ENCODE measurements at regions not wholly inside any gene's neighbourhood (a gene's known extent, or its start where the extent isn't known, plus 50 kb on each side); places are given as distances from the start of the nearest gene placed in this dataset.

DNA sequence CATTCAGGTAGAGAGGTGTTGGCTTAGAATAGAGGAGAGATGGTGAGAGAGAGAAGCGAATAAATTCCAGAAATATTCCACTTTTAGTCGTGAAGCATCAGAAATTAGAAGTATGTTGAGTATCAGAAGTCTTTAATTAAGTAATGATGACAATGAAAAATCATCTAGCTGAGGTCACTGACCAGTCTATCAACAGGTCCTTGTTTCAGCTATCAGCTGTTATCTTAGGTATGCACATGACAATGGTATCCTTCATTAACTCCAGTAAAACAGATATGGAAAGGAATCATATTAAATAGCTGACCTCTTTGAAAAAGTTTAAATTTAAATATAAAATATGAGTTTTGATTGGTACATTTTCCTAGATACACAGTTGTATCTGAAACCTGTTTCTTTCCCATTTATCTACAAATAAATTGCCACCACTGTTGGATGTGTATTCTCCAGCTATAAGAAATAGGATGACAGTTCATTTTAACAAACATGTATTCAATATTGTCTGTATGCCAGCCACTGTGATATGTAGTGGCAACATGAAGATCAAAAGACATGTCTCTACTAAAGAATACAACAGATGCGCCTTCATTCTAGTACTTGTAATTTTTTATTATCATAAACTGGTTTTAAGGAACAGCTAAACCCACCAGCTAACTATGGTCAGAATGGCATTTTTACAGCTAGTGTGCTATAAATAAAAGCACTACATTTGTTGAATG lies 424.2 kb upstream of the DCN start:
- TF ChIP-seq, protein P1, sequence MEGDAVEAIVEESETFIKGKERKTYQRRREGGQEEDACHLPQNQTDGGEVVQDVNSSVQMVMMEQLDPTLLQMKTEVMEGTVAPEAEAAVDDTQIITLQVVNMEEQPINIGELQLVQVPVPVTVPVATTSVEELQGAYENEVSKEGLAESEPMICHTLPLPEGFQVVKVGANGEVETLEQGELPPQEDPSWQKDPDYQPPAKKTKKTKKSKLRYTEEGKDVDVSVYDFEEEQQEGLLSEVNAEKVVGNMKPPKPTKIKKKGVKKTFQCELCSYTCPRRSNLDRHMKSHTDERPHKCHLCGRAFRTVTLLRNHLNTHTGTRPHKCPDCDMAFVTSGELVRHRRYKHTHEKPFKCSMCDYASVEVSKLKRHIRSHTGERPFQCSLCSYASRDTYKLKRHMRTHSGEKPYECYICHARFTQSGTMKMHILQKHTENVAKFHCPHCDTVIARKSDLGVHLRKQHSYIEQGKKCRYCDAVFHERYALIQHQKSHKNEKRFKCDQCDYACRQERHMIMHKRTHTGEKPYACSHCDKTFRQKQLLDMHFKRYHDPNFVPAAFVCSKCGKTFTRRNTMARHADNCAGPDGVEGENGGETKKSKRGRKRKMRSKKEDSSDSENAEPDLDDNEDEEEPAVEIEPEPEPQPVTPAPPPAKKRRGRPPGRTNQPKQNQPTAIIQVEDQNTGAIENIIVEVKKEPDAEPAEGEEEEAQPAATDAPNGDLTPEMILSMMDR (IDR thresholded peaks at IDR 0.05) = no peak
- H3K4me3 ChIP-seq = no peak overlapping the region
- H3K36me3 ChIP-seq = no peaks in the 10 kb centered on the region
- no peaks in the 10 kb centered on the region for H3K27me3 ChIP-seq
- peaks cover 0 to 12% of the 10 kb centered on the region in 2 donors for H3K4me1 ChIP-seq
- no peak overlapping the region for H3K27ac ChIP-seq
- DNase-seq (ENCODE audit: low spot score) = no peak
- no peaks in the 10 kb centered on the region for H3K9me3 ChIP-seq

DNA sequence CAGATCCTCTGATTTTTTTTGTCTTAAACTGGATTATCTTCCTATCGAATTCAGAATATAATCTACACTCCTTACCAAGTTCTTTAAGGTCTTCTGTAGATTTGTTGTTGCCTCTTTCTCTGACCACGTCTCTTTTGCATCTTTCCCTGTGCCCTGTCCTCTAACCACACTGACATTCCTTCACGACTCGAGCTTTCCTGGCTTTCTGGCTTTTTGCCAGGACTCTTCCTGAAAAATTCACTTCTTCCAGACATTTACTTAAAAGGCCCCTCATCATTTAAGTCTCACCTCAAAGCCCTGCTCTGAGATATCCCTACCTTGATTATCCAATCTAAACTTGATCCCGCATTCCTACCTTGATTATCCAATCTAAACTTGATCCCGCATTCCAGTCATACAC lies 422.3 kb upstream of the DCN start:
- TF ChIP-seq, protein P1 (IDR thresholded peaks at IDR 0.05) = no peak
- no peak overlapping the region for H3K4me3 ChIP-seq
- no peaks in the 10 kb centered on the region for H3K9me3 ChIP-seq
- no peak overlapping the region for H3K27ac ChIP-seq
- H3K4me1 ChIP-seq = peaks cover 0 to 12% of the 10 kb centered on the region in 2 donors
- no peak for DNase-seq (ENCODE audit: low spot score)
- no peaks in the 10 kb centered on the region for H3K27me3 ChIP-seq
- no peaks in the 10 kb centered on the region for H3K36me3 ChIP-seq

DNA sequence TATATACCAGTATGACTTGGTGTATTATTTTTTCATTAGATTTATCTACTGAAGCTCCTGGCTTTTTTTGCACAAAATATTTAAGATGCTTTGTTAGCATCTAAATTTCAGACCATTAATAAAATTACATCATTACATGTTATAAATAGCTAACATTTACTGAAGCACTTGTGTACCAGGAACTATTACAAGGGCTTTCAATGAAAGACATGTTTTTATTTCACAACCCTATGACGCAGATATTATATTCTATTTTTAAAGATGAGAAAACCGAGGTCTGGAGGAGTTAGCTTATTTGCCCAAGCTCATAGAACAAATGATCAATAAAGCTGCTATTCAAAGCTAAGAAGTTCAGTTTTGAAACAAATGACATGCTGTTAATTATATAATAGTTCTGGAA lies 420.4 kb upstream of the DCN start:
- no peaks in the 10 kb centered on the region for H3K27me3 ChIP-seq
- no peak overlapping the region for H3K27ac ChIP-seq
- DNase-seq (ENCODE audit: low spot score) = no peak
- no peaks in the 10 kb centered on the region for H3K36me3 ChIP-seq
- H3K4me3 ChIP-seq = no peak overlapping the region
- no peaks in the 10 kb centered on the region for H3K9me3 ChIP-seq
- H3K4me1 ChIP-seq = peaks cover 0 to 12% of the 10 kb centered on the region in 2 donors
- TF ChIP-seq, protein P1 (IDR thresholded peaks at IDR 0.05) = no peak

DNA sequence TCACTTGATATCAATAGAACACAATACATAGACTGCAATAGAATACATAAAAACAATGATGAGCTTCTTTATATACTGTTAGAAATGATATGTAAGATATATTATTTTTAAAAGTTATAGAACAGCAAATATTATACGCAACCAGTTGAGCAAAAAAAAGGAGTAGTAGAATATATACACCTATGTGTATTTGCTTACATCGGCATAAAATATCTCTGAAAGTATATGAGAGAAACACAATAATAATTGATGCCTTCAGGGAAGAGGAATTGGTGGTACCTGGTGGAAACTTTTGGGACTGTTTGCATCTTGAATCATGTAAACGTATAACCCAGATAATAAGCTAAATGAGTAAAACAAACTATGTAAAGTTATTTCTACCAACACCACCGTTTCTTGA lies 418.4 kb upstream of the DCN start:
- H3K36me3 ChIP-seq = no peaks in the 10 kb centered on the region
- no peaks in the 10 kb centered on the region for H3K9me3 ChIP-seq
- DNase-seq (ENCODE audit: low spot score) = no peak
- H3K27me3 ChIP-seq = no peaks in the 10 kb centered on the region
- no peak overlapping the region for H3K4me3 ChIP-seq
- no peak overlapping the region for H3K27ac ChIP-seq
- H3K4me1 ChIP-seq = peaks cover 0 to 8% of the 10 kb centered on the region in 2 donors
- TF ChIP-seq, protein P1 (IDR thresholded peaks at IDR 0.05) = no peak

DNA sequence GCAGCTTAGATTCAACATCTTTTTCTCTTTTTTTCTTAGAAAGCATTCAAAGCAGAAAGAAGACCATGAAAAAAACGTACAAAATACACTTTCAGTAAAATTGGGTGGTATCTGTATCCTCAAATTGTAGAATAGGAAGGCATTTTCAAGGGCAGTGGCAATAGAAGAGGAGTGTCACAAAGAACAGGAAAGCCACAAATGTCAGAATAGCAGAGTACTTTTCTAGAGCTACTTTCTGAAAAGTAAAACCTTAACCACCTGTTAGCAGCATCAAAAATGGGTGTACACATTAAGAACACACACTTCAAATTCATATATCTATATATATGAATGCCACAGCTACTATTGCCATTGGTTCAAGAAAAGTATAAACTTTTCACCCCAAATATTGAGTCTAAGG lies 412.1 kb upstream of the DCN start:
- Histone ChIP-seq H3K27ac (no peak overlapping the region), H3K4me3 (no peak overlapping the region)
- no peak for DNase-seq (ENCODE audit: low spot score)

More for the DNA sequence above, 412.1 kb upstream of the DCN start:
- H3K36me3 ChIP-seq = no peaks in the 10 kb centered on the region
- H3K27me3 ChIP-seq = no peaks in the 10 kb centered on the region
- no peaks in the 10 kb centered on the region for H3K4me1 ChIP-seq
- H3K9me3 ChIP-seq = no peaks in the 10 kb centered on the region
- TF ChIP-seq, protein P1 (IDR thresholded peaks at IDR 0.05) = no peak

All from right atrium auricular region (tissue), 2 donors.